ENCODE measurements at regions not wholly inside any gene's neighbourhood (a gene's known extent, or its start where the extent isn't known, plus 50 kb on each side); places are given as distances from the start of the nearest gene placed in this dataset.

- no peak overlapping the region for H3K56ac ChIP-seq (ENCODE audit: extremely low read depth, insufficient read depth, low read length)
- no peak for DNase-seq
- H4K20me1 ChIP-seq (ENCODE audit: insufficient read depth, low read length) = no peaks in the 10 kb centered on the region
- no peak overlapping the region for H3K4ac ChIP-seq (ENCODE audit: low read depth, low read length)
- no peak overlapping the region for H2AK5ac ChIP-seq (ENCODE audit: low read depth, low read length)
- in situ Hi-C loops (cut with MboI; ENCODE audit: low sequenced_read_pairs) = no loop called here
- no peak overlapping the region for H2BK5ac ChIP-seq (ENCODE audit: low read depth, low read length, poor library complexity, severe bottlenecking)
- H2BK15ac ChIP-seq (ENCODE audit: low read depth, low read length) = no peak overlapping the region
- H3K9me3 ChIP-seq (ENCODE audit: control insufficient read depth, insufficient read depth, low read length) = no peaks in the 10 kb centered on the region
- no peak overlapping the region for H3K4me3 ChIP-seq (ENCODE audit: insufficient read depth, low read depth, low read length)
- intact Hi-C loops (cut with micrococcal nuclease) = no loop called here
- no peak overlapping the region for H3K4me2 ChIP-seq (ENCODE audit: low read depth, low read length)
- no peak overlapping the region for H3K18ac ChIP-seq (ENCODE audit: low read depth, low read length)
- dilution Hi-C loops (cut with HindIII; ENCODE audit: low sequenced_read_pairs, unreplicated experiment) = no loop called here
- ATAC-seq (ENCODE audit: low read depth) = no peak
- H3K36me3 ChIP-seq (ENCODE audit: control insufficient read depth, insufficient read depth, low read length) = no peaks in the 10 kb centered on the region
- no peak overlapping the region for H2BK120ac ChIP-seq (ENCODE audit: low read depth, low read length)
- CTCF ChIA-PET = no interaction called here
- H3K79me1 ChIP-seq (ENCODE audit: low read depth in 1 of 2, low read length in 2 of 2) = no peaks in the 10 kb centered on the region
- no TSS peak for BruUV-seq (replicated peaks)
- no peak overlapping the region for H3K9ac ChIP-seq (ENCODE audit: low read depth, low read length)
- no peak overlapping the region for H3K14ac ChIP-seq (replicated peaks; ENCODE audit: low read depth, low read length)
- no peaks in the 10 kb centered on the region; the same call in 1 of the 2 replicates for H3K27me3 ChIP-seq (ENCODE audit: control insufficient read depth, insufficient read depth, low read length)
- H2BK20ac ChIP-seq (ENCODE audit: low read depth, low read length) = no peak overlapping the region
- H3K27ac ChIP-seq (ENCODE audit: insufficient read depth, low read length) = no peak overlapping the region
- no peaks in the 10 kb centered on the region for H3K4me1 ChIP-seq (ENCODE audit: control insufficient read depth, insufficient read depth, low read length)
- H3K9me1 ChIP-seq (ENCODE audit: insufficient read depth, low read length) = no peaks in the 10 kb centered on the region
- no peak overlapping the region for H2AFZ ChIP-seq (replicated peaks; ENCODE audit: low read length, poor library complexity)
- no peak overlapping the region for H4K5ac ChIP-seq (ENCODE audit: low read depth, low read length)
- H4K91ac ChIP-seq (ENCODE audit: insufficient read depth, low read depth, low read length) = no peak overlapping the region
- no peak overlapping the region for H3K23ac ChIP-seq (ENCODE audit: low read depth, low read length)
- H2AK9ac ChIP-seq (replicated peaks; ENCODE audit: low read depth, low read length, poor library complexity) = no peak overlapping the region
- 82% methylated on average over 8 of the region's 18 CpGs; no CpG with 5 or more reads in 1 of the 2 experiments for WGBS, 2 experiments (ENCODE audit: extremely low coverage in 2 of 2, insufficient read length in 1 of 2)
- H4K8ac ChIP-seq (ENCODE audit: low read depth in 2 of 2, low read length in 2 of 2) = no peak overlapping the region
- POLR2A ChIA-PET (ENCODE audit: unreplicated experiment) = no interaction called here
- TF ChIP-seq RFX5 (IDR thresholded peaks at IDR 0.05; ENCODE audit: low read depth, low read length) (no peak), CEBPB (IDR thresholded peaks at IDR 0.05; ENCODE audit: low read depth, low read length) (no peak), POLR2A (IDR thresholded peaks at IDR 0.05; ENCODE audit: low read depth, low read length) (no peak), MAZ (IDR thresholded peaks at IDR 0.05; ENCODE audit: borderline replicate concordance, low read depth, low read length) (no peak), RAD21 (IDR thresholded peaks at IDR 0.05; ENCODE audit: low read length) (no peak), BHLHE40 (IDR thresholded peaks at IDR 0.05; ENCODE audit: low read depth, low read length) (no peak), RCOR1 (IDR thresholded peaks at IDR 0.05; ENCODE audit: insufficient replicate concordance, low read length) (no peak), ELK1 (IDR thresholded peaks at IDR 0.05; ENCODE audit: borderline replicate concordance, low read depth, low read length) (no peak), USF2 (IDR thresholded peaks at IDR 0.05; ENCODE audit: low read depth, low read length) (no peak), FOS (IDR thresholded peaks at IDR 0.05; ENCODE audit: low read depth, low read length) (no peak), CTCF (conservative IDR thresholded peaks at IDR 0.05; ENCODE audit: low read depth, low read length) (no peak), SMC3 (IDR thresholded peaks at IDR 0.05; ENCODE audit: low read depth, low read length) (no peak), CHD1 (IDR thresholded peaks at IDR 0.05; ENCODE audit: low read depth, low read length) (no peak)
These were observed 280.5 kb upstream of the TSHZ3 start for GRCh38 chr19:31629579-31630363.

Measured in IMR-90 (cell line).